PC-9 (cell line): ENCODE measurements at regions not wholly inside any gene's neighbourhood (a gene's known extent, or its start where the extent isn't known, plus 50 kb on each side); places are given as distances from the start of the nearest gene placed in this dataset.
"Not testable (repeated sequence)": the region's sequence is repeated elsewhere in the genome, so short reads cannot be mapped to it uniquely, and the experiment has no call there.

Experiments
- CTCF ChIP-seq: fragments of 200-600 bp; sonication (generic); conservative IDR thresholded peaks from 2 replicates; pipeline ENCODE4 v1.6.1; 2017; ENCODE audit warnings: mixed run types, antibody characterized with exemption, mild to moderate bottlenecking, moderate library complexity
- EZH2 ChIP-seq: fragments of 200-600 bp; sonication (generic); IDR thresholded peaks from 2 replicates; pipeline ENCODE4 v1.8.0; 2017; ENCODE audit warnings: antibody characterized with exemption, low read depth

- TF ChIP-seq CTCF, EZH2: not testable (repeated sequence)
Measured at GRCh38 chrX:25522443-25523010, 506.8 kb upstream of the ARX start.
